ENCODE measurements at regions not wholly inside any gene's neighbourhood (a gene's known extent, or its start where the extent isn't known, plus 50 kb on each side); places are given as distances from the start of the nearest gene placed in this dataset.

DNA sequence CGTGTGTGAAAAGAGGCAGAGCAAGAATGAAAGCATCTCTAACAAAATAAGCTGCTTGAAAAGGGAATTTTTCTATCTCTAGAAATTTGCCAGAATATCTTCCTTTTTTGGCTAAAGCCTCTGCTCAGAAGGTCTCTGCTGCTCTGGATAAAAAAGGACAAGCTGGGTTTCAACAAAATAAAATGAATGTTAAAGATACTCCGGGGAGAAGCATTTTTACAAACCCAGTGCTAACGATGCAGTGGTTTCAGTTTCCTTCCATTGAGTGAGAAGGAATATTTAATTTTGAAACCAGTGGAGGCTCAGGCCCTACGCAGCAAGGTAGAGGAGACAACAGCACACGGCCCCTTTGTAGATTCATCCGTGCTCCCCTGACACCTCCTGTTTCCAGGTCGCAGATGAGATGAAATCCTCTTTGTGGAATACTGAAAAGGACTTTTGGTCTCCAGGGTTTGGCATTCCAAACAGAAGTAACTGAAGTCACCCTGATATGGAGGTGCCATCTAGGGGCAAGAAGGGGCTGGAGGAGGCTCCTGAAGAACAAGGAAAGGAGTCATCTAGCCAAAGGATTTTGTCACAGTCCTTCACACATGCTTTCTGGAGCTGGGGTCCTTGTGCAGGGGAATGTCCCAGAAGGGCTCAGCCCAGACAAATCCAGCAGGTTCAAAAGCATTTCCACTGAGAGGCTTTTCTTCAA lies 65.7 kb upstream of the SYT6 start:
- peak; percentile 2 for DNase-seq
- Histone ChIP-seq H2AK5ac (ENCODE audit: low read depth, low read length) (no peak overlapping the region), H3K27me3 (ENCODE audit: control insufficient read depth, insufficient read depth, low read length) (peaks cover 9% of the 10 kb centered on the region), H3K14ac (replicated peaks; ENCODE audit: low read depth, low read length) (no peak overlapping the region), H3K36me3 (ENCODE audit: control insufficient read depth, insufficient read depth, low read length) (no peaks in the 10 kb centered on the region), H3K23ac (ENCODE audit: low read depth, low read length) (no peak overlapping the region), H3K9me1 (ENCODE audit: insufficient read depth, low read length) (peaks cover 4% of the 10 kb centered on the region), H4K5ac (ENCODE audit: low read depth, low read length) (no peak overlapping the region), H2AK9ac (replicated peaks; ENCODE audit: low read depth, low read length, poor library complexity) (no peak overlapping the region), H3K4ac (ENCODE audit: low read depth, low read length) (no peak overlapping the region), H4K20me1 (ENCODE audit: insufficient read depth, low read length) (no peaks in the 10 kb centered on the region), H2BK15ac (ENCODE audit: low read depth, low read length) (no peak overlapping the region), H2BK120ac (ENCODE audit: low read depth, low read length) (no peak overlapping the region), H3K56ac (ENCODE audit: extremely low read depth, insufficient read depth, low read length) (no peak overlapping the region), H3K4me3 (ENCODE audit: insufficient read depth, low read depth, low read length) (no peak overlapping the region), H2BK5ac (ENCODE audit: low read depth, low read length, poor library complexity, severe bottlenecking) (no peak overlapping the region), H3K27ac (ENCODE audit: insufficient read depth, low read length) (no peak overlapping the region), H3K9me3 (ENCODE audit: control insufficient read depth, insufficient read depth, low read length) (no peaks in the 10 kb centered on the region), H3K4me2 (ENCODE audit: low read depth, low read length) (peak overlapping the region; percentile 40; the same call in 1 of the 2 replicates), H2AFZ (replicated peaks; ENCODE audit: low read length, poor library complexity) (peak overlapping the region; percentile 27), H3K18ac (ENCODE audit: low read depth, low read length) (no peak overlapping the region), H3K79me1 (ENCODE audit: low read depth in 1 of 2, low read length in 2 of 2) (no peaks in the 10 kb centered on the region), H3K4me1 (ENCODE audit: control insufficient read depth, insufficient read depth, low read length) (no peaks in the 10 kb centered on the region), H4K91ac (ENCODE audit: insufficient read depth, low read depth, low read length) (no peak overlapping the region), H4K8ac (ENCODE audit: low read depth in 2 of 2, low read length in 2 of 2) (no peak overlapping the region), H2BK20ac (ENCODE audit: low read depth, low read length) (no peak overlapping the region), H3K9ac (ENCODE audit: low read depth, low read length) (no peak overlapping the region)
- intact Hi-C loops (cut with micrococcal nuclease) = loop anchor here (2.0 to 5.0 kb wide), 2 partner anchors 241 to 387 kb away; partner anchors contain the start of gene OLFML3
- no TSS peak for BruUV-seq (replicated peaks)
- peak; percentile 42; the same call in 1 of the 2 replicates for ATAC-seq (ENCODE audit: low read depth)
- POLR2A ChIA-PET (ENCODE audit: unreplicated experiment) = no interaction called here
- in situ Hi-C loops (cut with MboI; ENCODE audit: low sequenced_read_pairs) = no loop called here
- dilution Hi-C loops (cut with HindIII; ENCODE audit: low sequenced_read_pairs, unreplicated experiment) = no loop called here
- CTCF ChIA-PET = interaction anchor here (0.6 to 1.6 kb wide), 2 partner anchors 27 to 240 kb away, joined by 3 to 4 read pairs; partner anchors contain the start of gene OLFML3
- TF ChIP-seq MAZ (IDR thresholded peaks at IDR 0.05; ENCODE audit: borderline replicate concordance, low read depth, low read length) = no peak
- no peak for TF ChIP-seq CHD1 (IDR thresholded peaks at IDR 0.05; ENCODE audit: low read depth, low read length)
- TF ChIP-seq RFX5 (IDR thresholded peaks at IDR 0.05; ENCODE audit: low read depth, low read length) = no peak
- WGBS, 2 experiments (ENCODE audit: extremely low coverage in 2 of 2, insufficient read length in 1 of 2) = 27% methylated on average over 3 of the region's 7 CpGs; no CpG with 5 or more reads in 1 of the 2 experiments

Measured in IMR-90 (cell line).